ENCODE measurements at regions not wholly inside any gene's neighbourhood (a gene's known extent, or its start where the extent isn't known, plus 50 kb on each side); places are given as distances from the start of the nearest gene placed in this dataset.

DNA sequence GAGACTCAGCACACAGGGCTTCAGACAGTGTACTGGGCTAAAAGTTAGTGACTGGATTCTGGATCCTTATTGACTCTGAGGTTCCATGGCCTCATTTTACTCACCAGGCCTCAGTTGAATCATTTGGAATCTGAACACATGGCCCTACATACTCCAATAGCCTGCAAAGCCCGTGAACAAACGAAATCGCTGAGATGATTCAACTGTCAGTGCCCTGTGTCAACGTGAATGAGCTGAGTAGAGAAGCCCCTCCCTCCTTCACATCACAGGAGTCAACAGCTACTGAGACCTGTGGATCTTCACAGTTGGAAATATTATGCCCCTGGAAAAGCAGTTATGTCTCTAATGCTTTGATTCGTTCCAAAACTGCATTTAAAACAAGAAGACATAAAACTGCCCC is 429.3 kb downstream of the GADD45G start:
- DNase-seq: no peak

DNA sequence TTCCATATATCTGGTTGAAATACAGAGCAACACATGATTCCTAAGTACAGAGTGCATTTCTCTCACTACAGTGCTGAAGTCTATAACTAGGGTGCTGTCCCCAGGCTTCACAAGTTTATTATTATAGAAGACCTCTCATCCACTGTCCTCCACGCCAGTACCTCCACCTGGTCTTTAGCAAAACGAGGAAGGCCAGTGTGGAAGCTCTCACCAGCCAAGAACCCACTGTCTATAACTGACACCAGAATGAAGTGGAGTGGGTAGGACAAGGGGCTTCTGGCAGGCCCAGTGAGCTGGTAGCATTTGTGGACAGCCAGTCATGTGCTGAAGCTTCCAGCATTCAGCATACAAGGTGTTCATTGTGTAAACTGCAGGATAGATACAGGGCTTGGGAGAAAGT is 430.7 kb downstream of the GADD45G start:
- DNase-seq: no peak

DNA sequence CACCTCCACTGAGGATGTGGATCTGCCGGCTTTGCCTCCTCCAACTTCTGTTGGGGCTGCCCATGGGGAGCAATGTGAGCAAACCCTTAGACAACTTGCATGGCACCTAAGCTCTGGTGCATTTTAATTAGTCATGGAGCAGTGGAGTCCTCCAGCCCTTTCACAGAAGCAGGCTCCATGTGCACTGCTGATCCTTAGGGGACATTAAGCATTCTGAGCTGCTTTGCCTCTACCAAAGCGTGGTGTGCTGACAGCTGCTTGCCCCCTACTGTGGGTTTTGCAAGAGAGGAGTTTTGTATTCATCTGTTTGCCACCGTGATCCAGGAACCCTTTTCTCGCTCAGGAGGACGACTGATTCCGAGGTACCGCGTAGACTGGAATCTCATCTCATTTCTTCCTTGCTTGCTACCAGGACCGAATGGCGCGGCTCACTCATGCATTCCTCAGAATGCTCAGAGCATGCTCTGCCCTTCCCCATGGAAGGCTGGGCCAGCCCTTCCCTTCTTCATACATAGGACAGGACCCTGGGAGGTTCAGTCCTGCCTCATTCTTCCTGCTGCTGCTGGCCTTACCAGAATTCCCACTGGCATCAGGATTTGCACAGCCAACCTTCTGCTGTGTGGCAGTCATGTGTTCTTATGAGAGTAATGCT is 432.5 kb downstream of the GADD45G start:
- no peak for DNase-seq

DNA sequence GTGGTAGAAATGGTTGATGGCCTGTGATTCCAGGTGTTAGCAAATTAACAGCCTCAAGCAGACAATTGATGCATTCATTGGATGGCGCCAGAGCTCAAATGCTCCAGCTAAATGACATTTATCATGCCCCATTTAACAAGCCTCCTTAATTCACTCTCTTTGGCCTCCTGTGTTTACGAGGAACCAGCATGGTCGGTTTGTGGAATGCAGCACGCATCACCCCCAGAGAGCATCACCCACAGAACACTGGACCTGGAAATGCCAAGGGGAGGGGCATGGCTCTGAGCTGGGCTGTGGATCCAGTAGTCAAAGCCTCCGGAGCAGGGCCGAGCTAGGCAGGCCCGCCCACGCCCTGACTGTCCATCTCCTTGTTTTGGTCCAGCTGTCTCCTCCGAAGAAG is 434.0 kb downstream of the GADD45G start:
- no peak for DNase-seq

DNA sequence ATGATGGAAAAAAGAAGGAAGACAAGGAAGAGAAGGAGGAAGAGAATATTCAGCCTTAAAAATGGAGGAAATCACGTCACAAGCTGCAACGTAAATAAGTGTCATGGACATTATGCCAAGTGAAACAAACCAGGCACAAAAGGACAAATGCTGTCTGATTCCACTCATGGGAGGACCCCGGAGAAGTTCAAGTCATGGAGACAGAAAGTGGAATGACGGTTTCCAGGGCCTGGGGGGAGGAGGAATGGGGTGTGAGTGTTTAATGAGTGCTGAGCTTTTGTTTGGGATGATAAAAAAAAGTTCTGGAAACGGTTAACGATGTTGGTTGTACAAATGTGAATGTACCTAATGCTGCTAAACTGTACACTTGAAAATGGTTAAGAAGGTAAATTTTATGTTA is 439.5 kb downstream of the GADD45G start:
- DNase-seq: no peak

DNA sequence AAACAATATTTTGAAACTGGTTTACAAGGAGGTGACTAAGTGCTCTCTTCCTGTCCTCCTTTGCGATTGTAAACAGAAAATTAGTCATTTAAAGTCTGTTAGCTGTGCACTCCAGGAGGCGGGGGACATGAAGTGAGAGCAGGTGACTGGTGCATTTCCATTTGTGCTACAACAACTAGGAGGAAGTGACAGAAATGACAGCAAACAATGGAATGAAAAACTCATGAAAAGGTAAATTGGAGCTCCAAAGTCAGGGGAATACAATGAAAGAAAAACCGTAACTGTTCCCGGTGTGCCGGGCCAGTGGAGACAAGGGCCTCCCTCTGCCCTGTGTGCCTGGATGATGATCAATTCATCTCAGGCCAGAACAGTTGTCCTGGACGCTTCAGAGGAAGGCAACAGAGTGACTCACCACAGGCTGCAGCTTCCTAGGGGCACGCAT is 439.9 kb downstream of the GADD45G start:
- DNase-seq: no peak

DNA sequence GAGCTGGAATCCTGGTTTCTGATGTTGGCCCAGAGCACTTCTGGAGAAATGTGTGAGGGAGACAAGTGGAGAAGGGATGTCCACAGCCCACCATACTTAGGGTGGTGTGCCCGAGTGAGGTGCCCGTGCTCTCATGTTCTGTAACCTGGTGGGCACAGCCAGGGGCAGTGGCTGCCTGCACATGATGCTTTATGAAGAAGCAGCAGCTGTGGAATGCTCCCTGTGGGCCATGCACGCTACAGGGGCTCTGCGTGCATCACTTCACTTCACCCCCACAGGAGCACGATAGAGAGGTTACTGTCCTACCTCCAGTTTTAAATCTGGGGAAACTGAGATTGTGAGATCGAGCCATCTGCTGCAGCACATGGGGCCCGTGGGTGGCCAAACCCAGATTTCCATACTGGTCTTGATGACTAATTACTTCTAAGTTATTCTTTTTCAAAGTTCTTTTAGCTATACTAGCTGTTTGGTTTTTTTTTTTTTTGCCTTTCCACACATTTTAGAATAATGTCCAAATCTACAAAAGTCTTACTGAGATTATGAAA is 441.6 kb downstream of the GADD45G start:
- DNase-seq: no peak

DNA sequence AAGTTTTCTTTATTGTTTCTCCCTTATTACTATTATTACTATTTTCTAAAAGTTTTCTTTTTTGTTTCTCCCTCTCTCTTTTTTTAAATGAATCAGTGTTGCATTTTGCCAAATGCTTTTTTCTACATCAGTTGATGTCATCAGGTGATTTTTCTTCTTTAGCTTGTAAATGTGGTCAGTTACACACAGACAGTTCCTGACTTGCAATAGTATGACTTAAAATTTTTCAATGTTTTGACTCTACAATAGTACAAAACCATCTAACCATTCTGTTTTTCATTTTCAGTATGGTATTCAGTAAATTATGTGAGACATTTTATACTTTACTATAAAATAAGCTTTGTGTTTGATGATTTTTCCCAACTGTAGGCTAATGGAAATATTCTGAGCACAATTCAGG is 443.0 kb downstream of the GADD45G start:
- no peak for DNase-seq

DNA sequence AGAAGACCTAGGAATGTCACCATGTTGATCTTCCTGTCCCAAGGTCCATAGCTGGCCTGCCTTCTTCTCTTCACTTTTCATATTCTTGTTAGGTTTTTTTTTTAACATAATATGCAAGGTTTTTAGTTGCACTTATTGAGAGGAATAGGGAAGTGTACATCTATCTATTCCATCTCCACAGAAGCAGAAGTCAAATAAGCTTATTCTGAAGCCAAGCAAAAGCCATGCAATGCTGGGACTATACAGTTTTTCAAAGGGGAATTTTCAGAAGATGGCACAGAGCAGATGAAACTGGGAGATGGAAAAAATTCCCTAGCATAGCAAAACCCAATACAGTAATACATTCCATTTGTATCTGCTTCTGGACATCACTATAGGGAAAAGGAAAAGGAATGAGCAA is 447.6 kb downstream of the GADD45G start:
- DNase-seq: no peak

DNA sequence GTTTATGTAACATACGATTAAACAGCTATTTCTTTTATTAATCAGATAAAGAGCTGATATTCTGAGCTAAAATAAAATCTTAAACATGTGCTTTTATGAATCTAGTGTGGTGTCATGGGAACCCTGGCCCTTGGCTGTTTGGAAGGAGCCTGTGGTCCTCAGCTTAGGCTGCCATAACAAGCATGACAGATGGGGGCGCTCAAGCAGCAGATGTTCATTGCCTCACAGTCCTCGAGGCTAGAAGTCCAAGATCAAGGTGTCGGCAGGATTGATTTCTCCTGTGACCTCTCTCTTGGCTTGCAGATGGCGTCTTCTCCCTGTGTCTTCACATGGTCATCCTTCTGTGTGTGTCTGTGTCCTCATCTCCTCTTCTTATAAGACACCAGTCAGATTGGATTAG is 448.2 kb downstream of the GADD45G start:
- no peak for DNase-seq

DNA sequence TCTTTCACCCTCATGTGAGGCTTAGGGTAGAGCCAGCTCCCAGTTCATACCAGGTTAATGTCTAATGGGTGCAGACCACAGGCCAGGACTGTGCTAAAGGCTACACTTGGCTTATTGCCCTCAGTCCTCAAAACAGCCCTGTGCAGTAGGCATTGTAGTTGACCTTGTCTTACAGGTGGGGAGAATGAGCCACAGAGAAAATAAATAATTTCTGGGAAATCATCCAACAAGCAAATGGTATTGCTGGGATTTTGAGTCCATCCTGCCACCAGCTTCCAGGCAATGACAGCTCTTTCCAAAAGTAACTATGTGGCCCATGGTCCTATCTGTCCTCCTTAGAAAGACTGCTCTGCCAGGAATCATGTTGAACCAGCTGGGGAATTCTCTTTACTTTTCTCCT is 450.0 kb downstream of the GADD45G start:
- no peak for DNase-seq

DNA sequence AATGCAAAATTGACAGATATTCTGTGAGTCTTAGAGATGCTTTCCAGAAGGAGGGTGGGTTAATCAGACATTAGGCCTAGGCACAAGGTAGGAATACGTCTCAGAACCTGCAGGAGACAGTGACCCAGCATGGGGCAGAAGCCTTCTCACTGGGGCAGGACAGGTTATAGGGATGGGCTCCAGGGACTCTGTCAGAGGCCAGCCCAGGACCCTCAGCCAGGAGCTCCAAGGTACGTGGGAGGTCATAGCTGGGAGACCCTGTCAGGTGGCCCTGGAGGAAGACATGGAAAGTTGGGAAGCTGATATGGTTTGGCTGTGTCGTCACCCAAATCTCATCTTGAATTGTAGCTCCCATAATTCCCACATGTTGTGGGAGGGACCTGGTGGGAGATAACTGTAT is 450.4 kb downstream of the GADD45G start:
- DNase-seq: no peak

DNA sequence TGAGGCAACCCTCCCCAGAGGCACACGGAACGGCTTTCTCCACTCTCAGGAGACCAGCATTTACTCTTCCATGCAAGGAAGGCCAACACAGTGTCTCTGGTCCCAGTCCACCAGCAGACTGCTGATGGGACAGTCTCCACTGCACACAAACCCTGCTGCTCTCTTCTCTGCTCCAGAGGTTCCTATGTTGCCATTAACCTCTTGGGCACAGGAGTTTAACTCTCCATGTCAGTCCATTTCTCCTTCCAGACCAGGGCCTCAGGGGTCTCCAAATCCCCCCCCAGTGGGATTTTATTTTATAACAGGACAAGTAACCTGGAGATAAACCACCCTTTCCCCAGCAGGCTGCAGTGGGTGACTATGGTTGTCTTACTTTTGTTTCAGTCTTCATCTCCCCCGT is 452.5 kb downstream of the GADD45G start:
- DNase-seq: no peak

DNA sequence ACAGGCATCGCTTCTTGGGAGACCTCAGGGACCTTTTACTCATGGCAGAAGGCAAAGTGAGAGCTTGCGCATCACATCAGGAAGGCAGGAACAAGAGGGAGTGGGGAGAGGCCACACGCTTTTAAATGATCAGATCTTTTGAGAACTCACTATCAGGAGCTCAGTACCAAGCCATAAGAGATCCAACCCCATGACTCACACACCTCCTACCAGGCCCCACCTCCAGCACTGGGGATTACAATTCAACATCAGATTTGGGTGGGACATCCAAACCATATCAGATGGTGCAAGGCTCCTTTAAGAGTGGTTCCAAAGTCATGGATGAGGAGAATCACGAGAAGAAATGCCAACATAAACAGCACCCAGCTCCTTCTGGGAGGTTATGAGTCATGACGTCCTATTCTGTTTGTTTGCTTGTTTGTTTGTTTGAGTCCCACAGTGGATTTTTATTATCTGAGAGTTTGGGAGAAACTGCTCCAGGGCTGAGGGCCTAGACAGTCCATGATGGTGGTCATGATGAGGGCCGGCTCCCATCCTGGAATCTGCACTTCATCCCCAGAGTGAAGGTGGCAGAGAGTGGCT is 453.5 kb downstream of the GADD45G start:
- DNase-seq: no peak

DNA sequence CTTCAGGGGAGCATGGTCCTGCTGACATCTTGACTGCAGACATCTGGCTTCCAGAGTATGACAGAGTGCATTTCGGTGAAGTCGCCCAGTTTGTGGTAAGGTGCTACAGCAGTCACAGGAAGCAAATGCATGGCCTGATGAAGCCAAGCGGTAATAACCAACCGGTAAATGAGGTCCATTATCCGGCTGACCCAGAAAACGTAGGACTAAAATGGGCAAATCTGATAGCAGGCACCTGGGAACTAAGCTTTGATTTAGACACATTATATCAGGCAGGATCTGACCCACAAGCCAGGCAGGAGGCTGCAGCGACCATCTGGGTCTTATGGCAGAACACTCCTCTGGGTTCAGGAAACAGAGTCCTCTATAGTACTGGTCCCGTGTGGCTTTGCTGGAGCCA is 454.6 kb downstream of the GADD45G start:
- DNase-seq: no peak

DNA sequence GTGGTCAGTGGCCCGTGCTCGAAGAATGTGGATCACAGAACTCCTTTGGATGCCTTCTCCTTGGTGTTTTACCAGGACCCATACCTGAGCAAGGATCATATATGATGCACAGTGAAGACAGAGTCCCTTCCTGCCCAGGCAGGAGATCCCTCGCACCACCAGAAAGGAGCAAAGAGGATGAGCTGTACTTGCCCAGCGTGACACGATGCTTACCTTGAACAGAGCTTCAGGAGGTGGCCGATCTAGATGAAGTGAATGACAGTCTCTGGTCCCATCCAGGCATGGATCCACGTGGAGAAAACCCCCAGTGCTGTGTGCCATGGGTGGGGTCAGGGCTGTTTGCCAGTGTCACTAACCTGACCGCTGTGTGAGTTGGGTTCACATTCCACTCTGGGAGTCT is 455.4 kb downstream of the GADD45G start:
- no peak for DNase-seq

DNA sequence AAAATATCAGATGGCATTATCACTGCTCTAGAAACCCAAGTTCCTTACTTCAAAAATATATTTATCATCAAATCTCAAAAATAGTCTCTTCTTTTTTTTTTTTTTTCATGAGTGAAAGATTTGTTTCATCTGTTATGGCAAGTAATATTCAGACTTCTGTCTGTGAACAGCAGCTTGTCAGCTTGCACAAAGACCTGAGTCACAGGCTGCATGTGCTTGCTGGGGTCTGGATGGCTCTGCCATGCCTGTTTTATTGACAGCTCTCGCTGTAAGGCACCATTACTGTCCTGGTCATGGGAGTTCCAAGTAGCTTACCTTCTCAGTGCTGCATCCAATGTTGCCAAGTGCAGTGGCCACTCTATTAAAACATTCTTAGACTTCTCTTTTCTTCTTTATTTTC is 456.4 kb downstream of the GADD45G start:
- no peak for DNase-seq

DNA sequence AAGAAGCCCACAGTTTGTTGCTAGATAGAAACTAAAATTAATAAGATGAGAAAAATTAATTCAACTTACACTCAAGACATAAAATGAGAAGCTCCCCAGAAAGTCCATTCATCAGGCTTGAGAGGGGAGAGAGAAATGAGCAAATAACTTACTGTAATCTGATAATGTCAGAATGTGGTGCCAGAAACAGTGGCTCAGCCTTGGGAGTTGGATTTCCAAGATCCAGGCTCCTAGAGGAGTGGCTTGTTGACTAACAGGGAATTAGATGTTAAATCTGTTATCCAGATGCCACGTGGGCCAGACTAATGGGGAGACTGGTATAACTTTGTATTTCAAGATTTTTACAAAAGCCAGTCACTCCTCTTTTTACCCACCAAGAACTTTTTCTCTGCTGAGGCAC is 458.2 kb downstream of the GADD45G start:
- no peak for DNase-seq

DNA sequence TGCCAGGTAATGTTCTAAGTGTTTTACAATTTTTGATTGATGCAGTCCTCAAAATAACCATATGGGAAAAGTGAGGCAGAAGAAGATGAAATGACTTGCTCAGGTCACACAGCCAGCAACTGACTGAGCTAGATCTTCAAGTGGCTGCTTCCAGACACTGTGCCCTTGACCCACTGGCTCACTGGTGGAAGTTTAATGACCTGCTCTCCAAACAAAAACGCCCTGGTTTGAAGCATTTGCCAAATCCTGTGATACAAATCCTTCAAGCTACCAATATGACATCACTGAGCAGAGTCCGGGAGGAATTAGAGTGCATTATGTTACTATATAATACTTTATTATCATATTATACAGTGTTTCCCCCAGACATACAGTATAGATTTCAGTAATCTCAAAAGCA is 459.4 kb downstream of the GADD45G start:
- DNase-seq: no peak

DNA sequence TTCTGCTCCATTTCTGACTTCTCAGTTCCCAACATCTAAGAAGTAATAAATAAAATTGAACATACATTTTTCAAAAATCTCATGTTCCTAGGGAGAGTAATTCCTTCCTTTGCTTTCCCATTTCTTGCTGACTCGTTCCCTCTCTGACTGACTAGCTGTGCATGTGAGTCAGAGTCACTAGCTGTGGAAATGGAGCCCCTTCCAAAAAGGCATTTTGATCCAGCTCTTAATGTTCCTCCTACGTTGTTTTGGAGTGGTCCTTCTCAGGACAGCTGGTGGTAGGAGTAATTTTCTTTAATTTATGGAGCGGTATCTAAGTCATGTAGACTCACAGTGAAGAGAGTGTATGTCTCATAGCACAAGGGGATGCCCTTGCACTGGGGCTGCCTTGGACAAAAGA is 460.2 kb downstream of the GADD45G start:
- no peak for DNase-seq

DNA sequence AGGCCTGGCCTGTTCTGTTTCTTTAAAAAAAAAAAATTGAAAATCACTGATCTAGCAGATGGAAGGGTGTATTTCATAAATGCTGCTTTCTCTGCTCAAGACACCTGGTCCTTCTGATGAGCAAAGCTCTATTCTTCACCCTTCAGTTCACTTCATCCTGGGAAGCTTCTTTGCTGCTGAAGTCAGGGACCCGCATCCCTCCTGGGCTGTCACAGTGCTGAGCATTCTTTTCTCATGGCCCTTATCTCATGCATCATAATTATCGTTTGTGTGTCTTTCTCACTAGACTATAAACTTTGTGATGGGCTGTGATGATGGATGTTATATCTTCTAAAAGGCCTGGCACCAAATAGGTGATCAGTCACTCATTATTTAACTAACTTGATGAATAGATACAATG is 461.0 kb downstream of the GADD45G start:
- DNase-seq: no peak

DNA sequence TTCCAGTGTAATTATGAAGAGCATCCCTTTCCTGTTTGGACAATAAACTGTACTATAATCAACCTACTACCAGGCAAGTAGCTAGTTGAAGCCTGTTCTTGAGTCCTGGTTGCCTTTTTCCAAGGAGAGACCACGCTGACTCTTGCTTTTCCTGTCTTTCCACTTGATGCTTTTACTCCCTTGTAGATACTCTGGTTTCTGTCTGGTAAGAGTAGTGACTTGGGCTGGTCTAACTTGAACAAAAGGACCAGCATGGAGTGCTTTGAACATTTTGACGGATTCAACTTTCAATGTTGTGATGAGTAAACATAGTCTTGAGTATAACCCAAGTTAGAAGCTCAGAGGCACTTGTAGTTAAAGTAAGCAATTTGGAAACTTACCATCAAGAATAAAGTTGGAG is 464.3 kb downstream of the GADD45G start:
- DNase-seq: no peak

DNA sequence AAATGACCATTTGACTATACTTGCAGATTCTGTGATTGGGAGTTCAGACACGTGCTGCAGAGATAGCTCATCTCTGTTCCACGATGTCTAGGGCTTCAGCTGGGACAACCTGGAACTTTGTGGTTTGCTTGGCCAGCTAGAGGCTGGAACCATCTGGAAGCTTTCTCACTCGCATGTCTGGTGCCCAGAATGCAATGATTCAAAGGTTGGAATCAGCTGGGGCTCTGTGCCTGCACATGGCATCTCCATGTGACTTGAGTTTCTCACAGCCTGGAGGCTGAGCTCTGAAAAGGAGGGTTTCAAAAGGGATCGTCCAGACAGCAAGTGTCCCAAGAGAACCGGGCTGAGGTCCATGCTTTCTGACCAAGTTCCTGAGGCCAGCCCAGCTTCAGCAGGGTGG is 465.2 kb downstream of the GADD45G start:
- no peak for DNase-seq

DNA sequence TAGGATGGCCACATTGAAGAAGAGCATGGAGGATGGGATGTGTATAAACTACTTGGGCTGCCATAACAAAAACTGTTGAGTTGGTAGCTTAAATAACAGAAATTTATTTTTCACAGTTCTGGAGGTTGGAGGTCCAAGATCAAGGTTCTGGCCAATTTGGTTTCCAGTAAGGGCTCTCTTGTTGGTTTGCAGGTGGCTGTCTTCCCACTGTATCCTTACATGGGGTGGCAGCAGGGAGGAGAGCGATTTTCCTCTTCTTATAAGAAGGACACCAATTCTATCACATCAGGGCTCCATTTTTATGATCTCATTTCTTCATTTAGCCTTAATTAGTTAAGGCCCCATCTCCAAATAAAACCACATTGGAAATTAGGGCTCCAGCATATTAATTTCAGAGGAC is 465.7 kb downstream of the GADD45G start:
- no peak for DNase-seq

Data from activated effector memory CD4-positive, alpha-beta T cell treated with anti-CD3 and anti-CD28 coated beads, Interleukin-2, amount 50 U/mL, for 16 hours (primary cell).